GM23248 (cell line): ENCODE measurements at regions not wholly inside any gene's neighbourhood (a gene's known extent, or its start where the extent isn't known, plus 50 kb on each side); places are given as distances from the start of the nearest gene placed in this dataset.

ENCODE experiments used
- DNase-seq: peaks from one replicate; pipeline ENCODE4 v3.0.0-alpha.2; 2015
- H2AFZ ChIP-seq: fragments of 200-600 bp; sonication (generic); 2 replicates; pipeline ENCODE4 v1.6.1; 2016; ENCODE audit warnings: antibody characterized with exemption
- H3F3A ChIP-seq: fragments of 200-600 bp; sonication (generic); 2 replicates; pipeline ENCODE4 v1.6.1; 2016; ENCODE audit warnings: mild to moderate bottlenecking, antibody characterized with exemption, mixed run types; ENCODE audit not compliant: insufficient read depth
- H3K27ac ChIP-seq: fragments of 200-600 bp; sonication (generic); 2 replicates; pipeline ENCODE4 v1.5.1; 2016; ENCODE audit warnings: mild to moderate bottlenecking
- H3K27me3 ChIP-seq: fragments of 200-600 bp; sonication (generic); replicated peaks from 2 replicates; pipeline ENCODE4 v1.6.1; 2016; ENCODE audit warnings: mild to moderate bottlenecking; ENCODE audit not compliant: insufficient read depth
- H3K36me3 ChIP-seq: fragments of 200-600 bp; sonication (generic); 2 replicates; pipeline ENCODE4 v1.6.1; 2016; ENCODE audit warnings: low read depth, mild to moderate bottlenecking
- H3K4me1 ChIP-seq: fragments of 200-600 bp; sonication (generic); 2 replicates; pipeline ENCODE4 v1.6.1; 2016; ENCODE audit warnings: mild to moderate bottlenecking; ENCODE audit not compliant: insufficient read depth
- H3K4me2 ChIP-seq: fragments of 200-600 bp; sonication (generic); one replicate; pipeline ENCODE4 v1.6.1; 2016; ENCODE audit warnings: mild to moderate bottlenecking; ENCODE audit not compliant: unreplicated experiment
- H3K4me3 ChIP-seq: fragments of 200-600 bp; sonication (generic); 2 replicates; pipeline ENCODE4 v1.5.1; 2016; ENCODE audit warnings: mild to moderate bottlenecking
- H3K79me2 ChIP-seq: fragments of 200-600 bp; sonication (generic); 2 replicates; pipeline ENCODE4 v1.6.1; 2016; ENCODE audit warnings: mild to moderate bottlenecking; ENCODE audit not compliant: insufficient read depth
- H3K9ac ChIP-seq: fragments of 200-600 bp; sonication (generic); 2 replicates; pipeline ENCODE4 v1.6.1; 2016; ENCODE audit warnings: mild to moderate bottlenecking
- H3K9me2 ChIP-seq: fragments of 200-600 bp; sonication (generic); 2 replicates; pipeline ENCODE4 v1.6.1; 2016; ENCODE audit warnings: mixed run types, mild to moderate bottlenecking, moderate library complexity; ENCODE audit not compliant: insufficient read depth
- H3K9me3 ChIP-seq: fragments of 200-600 bp; sonication (generic); one replicate; pipeline ENCODE4 v1.6.1; 2017; ENCODE audit warnings: low read depth
- H4K20me1 ChIP-seq: fragments of 200-600 bp; sonication (generic); 2 replicates; pipeline ENCODE4 v1.6.0; 2016; ENCODE audit not compliant: insufficient read depth
- EZH2 ChIP-seq: fragments of 200-600 bp; sonication (generic); IDR thresholded peaks from 2 replicates; pipeline ENCODE4 v1.6.1; 2018; ENCODE audit warnings: antibody characterized with exemption, mild to moderate bottlenecking; ENCODE audit not compliant: insufficient read depth, poor library complexity, severe bottlenecking
- EZH2phosphoT487 ChIP-seq: fragments of 200-600 bp; sonication (generic); IDR thresholded peaks from 2 replicates; pipeline ENCODE4 v1.6.1; 2018; ENCODE audit warnings: antibody characterized with exemption, moderate library complexity, mild to moderate bottlenecking, low read depth; ENCODE audit not compliant: insufficient read depth
- WGBS, 2 experiments: methylation state at CpG; one replicate each; pipeline ENCODE4 v1.1.6; 2015 to 2017; ENCODE audit warnings: low lambda C conversion rate in 2 of 2, low coverage in 1 of 2; ENCODE audit errors: missing lambda C conversion rate in 2 of 2; 5-methylcytosine and 5-hydroxymethylcytosine counted together
- in situ Hi-C: fragments of 300-500 bp; cut with MboI; formaldehyde crosslinking; loops from 2 replicates; pipeline ENCODE4 v1.15.0; 2020

DNA sequence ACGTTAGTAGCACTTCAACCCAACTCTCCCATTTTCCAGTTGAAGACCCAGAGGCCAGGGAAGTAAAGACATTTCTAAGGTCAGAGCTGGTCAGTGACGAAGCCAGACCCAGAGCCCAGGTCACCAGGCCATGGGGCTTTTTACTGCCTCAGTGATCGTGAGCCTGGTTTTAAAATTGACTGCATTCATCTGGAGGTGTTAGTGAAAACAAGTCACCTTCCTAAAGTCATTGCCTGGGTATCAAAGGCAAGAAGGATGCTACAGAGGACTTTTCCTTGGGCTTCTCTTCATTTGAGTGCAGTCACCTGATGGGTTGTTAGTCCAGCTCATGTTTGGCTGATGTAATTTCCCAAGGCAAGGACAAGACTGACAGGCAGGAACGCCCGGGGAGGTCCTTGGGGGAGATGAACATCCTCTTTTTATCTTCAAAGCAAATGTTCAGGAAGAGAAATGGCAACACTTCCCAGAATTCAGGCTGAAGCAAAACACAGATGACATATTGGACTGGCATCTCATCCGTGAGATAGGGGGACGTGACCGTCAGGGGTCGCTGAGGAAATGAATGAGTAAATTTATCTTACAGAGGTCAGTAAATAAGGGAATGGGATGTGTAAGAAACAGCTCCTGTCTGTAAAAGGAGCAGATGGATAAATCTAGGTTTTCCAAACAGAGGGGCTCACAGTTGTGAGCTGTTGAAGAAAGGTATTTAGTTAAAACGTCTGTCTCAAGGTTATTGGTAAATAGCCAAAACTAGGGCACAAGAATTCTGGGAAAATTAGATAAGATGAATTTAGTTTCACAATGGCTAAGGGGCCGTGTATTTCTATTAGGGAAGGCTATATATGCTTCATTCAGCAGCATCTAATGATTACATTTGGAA, 201.2 kb downstream of the OPA1 start:
- TF ChIP-seq EZH2phosphoT487, result no peak
- no peak for TF ChIP-seq EZH2
- Histone ChIP-seq H3K9me3 (no peaks in the 10 kb centered on the region), H2AFZ (no peak overlapping the region), H3K27ac (no peak overlapping the region), H3K4me3 (no peak overlapping the region), H3K4me2 (no peak overlapping the region), H3K27me3 (peaks cover 71% of the 10 kb centered on the region), H3K36me3 (no peaks in the 10 kb centered on the region), H3K9ac (no peak overlapping the region), H4K20me1 (no peaks in the 10 kb centered on the region), H3K9me2 (no peaks in the 10 kb centered on the region), H3F3A (no peaks in the 10 kb centered on the region), H3K79me2 (no peaks in the 10 kb centered on the region), H3K4me1 (no peaks in the 10 kb centered on the region)
- in situ Hi-C loops, result loop anchor here (25.0 kb wide), 1 partner anchor 368 kb away; no protein-coding TSS in a partner anchor
- 79 to 81% methylated on average over 11 of the region's 11 CpGs for WGBS, 2 experiments
- no peak for DNase-seq

GRCh38 chr3:193795062-193795690, 202.2 kb downstream of the OPA1 start:
- no peaks in the 10 kb centered on the region for H4K20me1 ChIP-seq
- DNase-seq, result peak; percentile 36
- no peaks in the 10 kb centered on the region for H3K9me3 ChIP-seq
- 4% methylated on average over 12 of the region's 12 CpGs for WGBS, 2 experiments
- TF ChIP-seq EZH2phosphoT487 (no peak), EZH2 (no peak)
- peaks cover 63% of the 10 kb centered on the region for H3K27me3 ChIP-seq
- no peak overlapping the region for H2AFZ ChIP-seq
- no peaks in the 10 kb centered on the region for H3F3A ChIP-seq
- H3K9me2 ChIP-seq, result no peaks in the 10 kb centered on the region
- H3K79me2 ChIP-seq, result no peaks in the 10 kb centered on the region
- H3K9ac ChIP-seq, result no peak overlapping the region
- no peaks in the 10 kb centered on the region for H3K4me1 ChIP-seq
- no peak overlapping the region for H3K27ac ChIP-seq
- no peak overlapping the region for H3K4me2 ChIP-seq
- in situ Hi-C loops, result loop anchor here (25.0 kb wide), 1 partner anchor 367 kb away; no protein-coding TSS in a partner anchor
- no peak overlapping the region for H3K4me3 ChIP-seq
- H3K36me3 ChIP-seq, result no peaks in the 10 kb centered on the region

DNA sequence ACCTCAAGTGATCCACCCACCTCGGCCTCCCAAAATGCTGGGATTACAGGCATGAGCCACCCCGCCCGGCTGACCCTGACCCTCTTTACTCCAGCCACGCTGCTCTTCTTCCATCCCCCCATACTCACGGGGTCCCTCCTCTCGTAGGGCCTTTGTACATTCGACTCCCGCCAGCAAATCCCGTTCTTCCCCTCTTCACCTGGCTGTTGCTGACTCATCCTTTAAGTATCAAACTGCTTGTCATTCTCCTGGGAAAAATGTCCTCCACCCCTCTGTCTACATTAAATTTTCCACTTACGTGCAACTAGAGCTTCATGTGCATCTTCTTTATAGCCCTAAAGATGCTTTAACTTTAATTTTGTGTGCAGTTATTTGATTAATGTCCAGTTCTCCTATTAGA, 203.1 kb downstream of the OPA1 start:
- Histone ChIP-seq H3K4me2 (no peak overlapping the region), H3K27me3 (peaks cover 57% of the 10 kb centered on the region), H3K27ac (no peak overlapping the region), H3K4me3 (no peak overlapping the region), H3K4me1 (no peaks in the 10 kb centered on the region), H3K9me2 (no peaks in the 10 kb centered on the region), H3K36me3 (no peaks in the 10 kb centered on the region), H2AFZ (no peak overlapping the region), H3K79me2 (no peaks in the 10 kb centered on the region), H4K20me1 (no peaks in the 10 kb centered on the region), H3K9ac (no peak overlapping the region), H3F3A (no peaks in the 10 kb centered on the region), H3K9me3 (no peaks in the 10 kb centered on the region)
- TF ChIP-seq EZH2phosphoT487, result no peak
- no peak for TF ChIP-seq EZH2
- DNase-seq, result no peak
- 72 to 74% methylated on average over 9 to 10 of the region's 10 CpGs for WGBS, 2 experiments
- in situ Hi-C loops, result loop anchor here (25.0 kb wide), 1 partner anchor 366 kb away; no protein-coding TSS in a partner anchor

DNA sequence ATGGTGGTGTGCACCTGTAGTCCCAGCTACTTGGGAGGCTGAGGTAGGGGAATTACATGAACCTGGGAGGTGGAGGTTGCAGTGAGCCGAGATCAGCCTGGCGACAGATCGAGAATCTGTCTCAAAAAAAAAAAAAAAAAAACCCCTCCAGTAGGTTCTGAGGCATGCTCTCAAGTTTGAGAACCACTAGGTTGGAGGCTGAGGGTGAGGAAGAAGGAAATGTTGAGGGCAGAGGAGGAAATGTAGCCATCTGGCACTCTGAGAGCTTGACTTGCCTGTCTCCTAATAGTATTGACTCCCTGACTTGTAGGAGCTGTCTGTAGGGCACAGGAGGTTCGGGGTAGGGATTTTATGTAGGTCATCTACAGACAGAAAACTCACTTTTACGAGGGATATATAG, 204.6 kb downstream of the OPA1 start:
- no peak for TF ChIP-seq EZH2phosphoT487
- no peak for TF ChIP-seq EZH2
- H4K20me1 ChIP-seq, result no peaks in the 10 kb centered on the region
- no peak overlapping the region for H2AFZ ChIP-seq
- H3K9ac ChIP-seq, result no peak overlapping the region
- 72 to 77% methylated on average over 5 of the region's 5 CpGs for WGBS, 2 experiments
- no peak overlapping the region for H3K27ac ChIP-seq
- H3K4me1 ChIP-seq, result no peaks in the 10 kb centered on the region
- DNase-seq, result no peak
- no peak overlapping the region for H3K4me3 ChIP-seq
- H3K27me3 ChIP-seq, result peaks cover 60% of the 10 kb centered on the region
- no peaks in the 10 kb centered on the region for H3K79me2 ChIP-seq
- H3K36me3 ChIP-seq, result no peaks in the 10 kb centered on the region
- in situ Hi-C loops, result loop anchor here (25.0 kb wide), 1 partner anchor 365 kb away; no protein-coding TSS in a partner anchor
- no peak overlapping the region for H3K4me2 ChIP-seq
- H3F3A ChIP-seq, result no peaks in the 10 kb centered on the region
- no peaks in the 10 kb centered on the region for H3K9me3 ChIP-seq
- H3K9me2 ChIP-seq, result no peaks in the 10 kb centered on the region
